ENCODE measurements at regions not wholly inside any gene's neighbourhood (a gene's known extent, or its start where the extent isn't known, plus 50 kb on each side); places are given as distances from the start of the nearest gene placed in this dataset.
A peak's percentile ranks its signal among the peaks of the same experiment; 100 is the strongest.

GRCh38 chr15:62828364-62828763 is 214.2 kb upstream of the TPM1 start:
- no peak for DNase-seq (ENCODE audit: low read depth in 2 of 2)

DNA sequence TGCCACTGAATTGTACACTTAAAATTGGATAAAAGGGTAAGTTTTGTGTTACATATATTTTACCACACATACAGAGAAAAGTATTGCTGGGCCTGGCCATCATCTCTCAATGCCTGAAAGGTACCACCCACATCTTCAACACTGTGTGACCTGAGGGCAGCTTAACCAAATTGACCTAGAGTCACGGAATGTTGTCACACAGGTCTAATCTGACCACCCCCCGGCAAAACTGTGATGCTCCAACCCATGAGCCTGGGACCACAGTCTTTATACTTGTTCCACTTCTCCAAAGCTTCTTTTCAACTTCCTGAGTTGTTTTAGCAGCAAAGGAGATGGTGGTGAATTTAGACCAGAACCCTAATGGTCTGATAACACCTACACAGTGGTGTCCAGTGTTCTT is 210.3 kb upstream of the TPM1 start:
- no peak for DNase-seq (ENCODE audit: low read depth in 2 of 2)

- DNase-seq (ENCODE audit: low read depth in 2 of 2), result no peak
Observed at GRCh38 chr15:62833646-62834045, 208.9 kb upstream of the TPM1 start.

DNA sequence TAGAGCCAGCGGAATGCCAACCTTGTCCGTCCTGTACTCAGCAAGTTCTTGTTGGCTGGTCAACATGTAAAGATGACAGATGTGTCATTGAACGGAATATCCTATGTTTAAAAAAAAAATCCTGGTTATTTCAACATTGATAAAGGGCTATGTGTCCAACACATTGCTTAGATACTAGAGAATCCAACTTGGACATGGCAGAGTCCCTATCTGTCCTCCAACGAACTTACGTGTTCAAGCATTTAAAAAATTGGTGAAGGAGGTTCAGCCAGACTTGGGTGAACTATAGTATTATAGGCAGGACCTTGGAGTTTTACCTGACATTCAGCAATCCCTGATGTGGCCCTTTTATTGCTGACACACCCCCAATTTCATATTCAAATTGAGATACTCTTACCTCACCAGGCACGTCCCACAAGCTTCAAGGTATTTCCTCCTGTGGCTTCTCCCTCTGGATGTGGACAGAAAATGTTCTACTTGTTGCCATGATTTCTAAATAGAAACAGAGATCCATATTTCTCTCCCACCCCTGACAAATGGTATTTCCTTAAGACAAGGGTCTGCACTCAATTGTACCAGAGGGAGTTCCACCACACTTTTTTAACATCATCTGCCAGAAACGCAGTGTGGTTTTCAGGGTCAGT is 207.7 kb upstream of the TPM1 start:
- DNase-seq (ENCODE audit: low read depth in 2 of 2), result no peak

DNA sequence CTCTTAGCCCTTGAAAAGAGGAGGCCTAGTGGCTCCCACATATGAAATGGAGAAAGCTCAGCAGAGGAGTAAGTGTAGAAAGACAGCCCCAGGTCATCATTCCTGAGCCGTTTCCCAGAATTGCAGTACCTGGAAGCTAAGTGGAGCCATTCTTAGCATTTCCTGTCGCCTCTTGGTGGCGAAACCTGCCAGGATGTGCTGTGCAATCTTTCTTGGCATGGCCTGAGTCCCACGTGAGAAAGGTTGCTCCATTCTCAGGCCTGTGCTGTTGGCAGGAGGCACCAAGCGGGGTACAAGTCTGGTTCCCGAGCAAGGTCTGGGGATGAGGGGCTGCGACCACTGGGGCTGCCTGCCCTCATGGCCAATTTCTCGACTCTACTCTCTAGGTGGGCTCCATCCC is 207.2 kb upstream of the TPM1 start:
- no peak for DNase-seq (ENCODE audit: low read depth in 2 of 2)

DNA sequence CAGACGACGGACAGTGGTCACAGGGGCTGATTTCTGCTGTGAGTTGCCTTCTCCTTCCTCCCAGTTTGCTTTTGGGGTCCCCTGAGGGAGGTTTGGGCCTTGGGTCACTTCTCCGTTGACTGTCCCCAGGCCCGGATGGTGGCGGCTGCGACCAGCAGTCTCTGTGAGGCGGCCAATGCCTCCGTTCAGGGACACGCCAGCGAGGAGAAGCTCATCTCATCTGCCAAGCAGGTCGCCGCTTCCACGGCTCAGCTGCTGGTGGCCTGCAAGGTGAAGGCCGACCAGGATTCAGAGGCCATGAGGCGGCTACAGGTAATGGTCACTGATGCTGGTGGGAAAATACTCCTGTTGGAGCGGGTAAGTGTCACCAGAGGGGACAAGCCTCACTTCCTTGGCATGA is 206.8 kb upstream of the TPM1 start:
- DNase-seq (ENCODE audit: low read depth in 2 of 2), result no peak

GRCh38 chr15:62840526-62841268 is 201.8 kb upstream of the TPM1 start:
- no peak for DNase-seq (ENCODE audit: low read depth in 2 of 2)

GRCh38 chr15:62841269-62841628 is 201.3 kb upstream of the TPM1 start:
- DNase-seq (ENCODE audit: low read depth in 2 of 2), result no peak

- DNase-seq (ENCODE audit: low read depth in 2 of 2), result no peak
Observed at GRCh38 chr15:62841891-62842559, 200.5 kb upstream of the TPM1 start.

DNA sequence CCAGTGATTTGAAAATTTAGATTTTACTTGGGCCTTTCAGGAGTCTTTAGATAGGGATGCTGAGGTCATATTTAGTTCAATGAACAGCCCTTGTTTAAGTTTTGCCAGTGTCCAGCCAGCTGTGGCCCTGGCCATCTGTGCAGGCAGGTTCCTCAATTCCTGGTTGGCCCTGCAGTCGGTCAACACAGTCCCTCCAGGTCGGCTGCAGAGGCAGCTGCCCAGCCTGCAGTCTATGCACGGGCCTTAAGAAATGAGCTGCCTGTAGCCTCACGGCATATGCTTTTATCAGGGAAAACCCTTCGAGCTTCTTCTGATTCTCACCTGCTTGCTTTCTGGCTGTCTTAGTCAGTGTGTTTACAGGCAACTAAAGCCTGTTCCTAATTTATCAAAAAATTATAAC is 199.2 kb upstream of the TPM1 start:
- no peak for DNase-seq (ENCODE audit: low read depth in 2 of 2)

DNA sequence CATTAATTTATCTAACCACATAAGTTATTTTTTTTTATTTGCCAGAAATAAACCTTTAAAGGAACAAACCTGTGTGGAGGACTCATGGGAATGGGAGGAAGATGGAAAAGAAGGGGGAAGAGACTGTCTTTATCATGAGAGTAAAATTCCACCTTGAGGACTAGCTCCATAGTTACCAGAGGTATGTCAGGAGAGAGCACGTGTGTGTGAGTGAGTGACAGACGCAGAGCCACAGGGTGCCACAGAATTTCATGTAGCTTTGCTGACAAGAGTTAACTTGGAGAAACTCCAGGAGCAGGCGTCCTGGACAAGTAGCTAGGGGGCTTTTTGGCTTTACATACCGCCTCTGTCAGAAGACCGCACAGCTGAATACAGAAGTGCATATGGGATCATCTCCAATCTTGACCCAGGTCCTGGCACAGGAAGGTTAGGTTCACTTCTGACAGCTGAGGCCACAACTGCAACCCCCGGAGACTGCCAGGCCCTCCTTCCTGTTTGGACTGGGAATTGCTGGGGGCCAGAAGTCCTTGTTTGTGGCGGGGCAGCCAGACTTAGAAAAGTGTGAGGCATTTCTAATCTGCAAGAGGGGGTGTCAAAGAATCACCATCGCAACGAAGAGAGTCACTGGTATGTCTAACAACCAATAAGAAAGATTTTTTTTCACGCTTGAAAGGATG is 197.8 kb upstream of the TPM1 start:
- no peak for DNase-seq (ENCODE audit: low read depth in 2 of 2)

- DNase-seq (ENCODE audit: low read depth in 2 of 2), result no peak
Observed at GRCh38 chr15:62845241-62846126, 197.1 kb upstream of the TPM1 start.

DNA sequence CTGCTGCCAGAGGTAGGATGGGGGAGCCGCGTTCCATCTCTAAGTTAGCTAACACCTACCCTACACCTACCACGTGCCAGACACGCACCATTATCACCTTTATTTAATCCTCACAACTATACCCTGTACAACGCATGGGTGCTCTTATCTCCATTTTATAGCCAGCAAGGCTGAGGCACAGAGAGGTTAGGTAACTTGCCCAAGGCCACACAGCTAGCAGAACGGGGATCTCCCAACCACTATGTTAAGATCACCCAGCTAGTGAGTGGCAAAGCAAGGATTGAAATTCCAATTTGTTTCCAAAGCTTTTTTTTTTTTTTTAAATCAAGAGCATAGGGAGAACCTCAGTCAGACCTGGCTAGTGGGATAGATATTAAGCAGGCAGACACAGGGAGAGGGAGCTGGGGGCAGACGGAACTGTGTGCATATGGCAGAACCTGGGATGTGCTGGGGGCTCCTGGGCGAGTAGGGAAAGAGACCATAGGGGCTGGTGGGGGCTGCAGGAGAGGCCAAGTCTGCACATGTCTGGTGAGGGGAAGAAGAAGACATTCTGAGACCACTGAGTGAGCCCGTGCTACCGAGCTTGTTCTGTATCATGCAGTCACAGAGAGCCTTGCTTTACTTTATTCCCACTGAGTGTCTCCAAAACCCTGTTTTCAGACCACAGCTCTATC is 196.3 kb upstream of the TPM1 start:
- no peak for DNase-seq (ENCODE audit: low read depth in 2 of 2)

DNA sequence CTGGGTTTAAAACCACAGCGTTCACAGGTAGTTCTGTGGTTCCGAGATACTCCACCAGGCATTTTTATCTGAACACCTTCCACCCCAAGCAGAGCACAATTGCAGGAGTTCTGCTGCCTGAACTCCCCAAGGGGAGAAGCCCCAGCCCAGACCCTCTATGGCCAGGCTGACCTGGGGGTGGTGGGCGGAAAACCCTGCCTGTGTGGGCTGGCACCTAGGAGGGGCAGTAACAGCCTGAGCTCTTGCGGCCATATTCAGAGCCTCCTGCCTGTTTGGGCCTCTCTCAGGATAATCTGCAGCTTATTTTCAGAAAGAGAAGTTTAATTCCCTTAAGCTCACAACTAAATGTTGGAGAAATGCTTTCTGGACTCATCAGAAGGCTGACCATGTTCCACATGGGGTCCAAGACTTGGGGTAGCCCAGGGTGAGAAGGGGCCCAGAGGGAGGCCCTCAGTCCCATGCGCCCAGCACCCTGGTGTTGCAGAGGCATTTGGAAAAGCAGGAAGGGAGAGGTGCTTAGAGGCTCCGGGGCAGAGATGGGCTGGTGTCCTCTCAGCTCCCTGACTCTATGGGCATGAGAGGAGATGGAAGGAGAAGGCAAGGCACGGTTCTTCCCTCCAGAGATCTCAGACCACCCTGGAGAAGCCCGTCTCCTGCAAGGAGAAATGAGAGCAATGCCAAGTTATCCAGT is 195.6 kb upstream of the TPM1 start:
- no peak for DNase-seq (ENCODE audit: low read depth in 2 of 2)

- DNase-seq (ENCODE audit: low read depth in 2 of 2), result peak; percentile 10 to 25
Observed at GRCh38 chr15:62847900-62848489, 194.6 kb upstream of the TPM1 start.

DNA sequence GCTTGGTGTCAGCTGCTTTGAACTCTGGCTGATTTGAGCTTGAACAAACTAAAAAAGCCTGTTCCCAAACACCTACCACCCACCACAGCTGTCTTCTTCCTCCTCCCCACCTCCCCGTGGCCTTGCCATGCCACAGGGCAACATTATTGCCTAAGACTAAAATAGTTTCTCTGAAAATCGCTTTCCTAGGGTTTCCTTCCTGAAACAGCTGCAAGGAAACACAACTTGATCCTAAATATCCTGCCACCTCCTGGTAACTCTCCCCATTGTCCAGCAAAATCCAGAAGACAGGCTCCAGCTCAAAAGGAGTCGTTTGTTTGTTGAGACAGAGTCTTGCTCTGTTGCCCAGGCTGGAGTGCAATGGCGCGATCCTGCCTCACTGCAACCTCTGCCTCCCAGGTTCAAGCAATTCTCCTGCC is 193.9 kb upstream of the TPM1 start:
- DNase-seq (ENCODE audit: low read depth in 2 of 2), result no peak

DNA sequence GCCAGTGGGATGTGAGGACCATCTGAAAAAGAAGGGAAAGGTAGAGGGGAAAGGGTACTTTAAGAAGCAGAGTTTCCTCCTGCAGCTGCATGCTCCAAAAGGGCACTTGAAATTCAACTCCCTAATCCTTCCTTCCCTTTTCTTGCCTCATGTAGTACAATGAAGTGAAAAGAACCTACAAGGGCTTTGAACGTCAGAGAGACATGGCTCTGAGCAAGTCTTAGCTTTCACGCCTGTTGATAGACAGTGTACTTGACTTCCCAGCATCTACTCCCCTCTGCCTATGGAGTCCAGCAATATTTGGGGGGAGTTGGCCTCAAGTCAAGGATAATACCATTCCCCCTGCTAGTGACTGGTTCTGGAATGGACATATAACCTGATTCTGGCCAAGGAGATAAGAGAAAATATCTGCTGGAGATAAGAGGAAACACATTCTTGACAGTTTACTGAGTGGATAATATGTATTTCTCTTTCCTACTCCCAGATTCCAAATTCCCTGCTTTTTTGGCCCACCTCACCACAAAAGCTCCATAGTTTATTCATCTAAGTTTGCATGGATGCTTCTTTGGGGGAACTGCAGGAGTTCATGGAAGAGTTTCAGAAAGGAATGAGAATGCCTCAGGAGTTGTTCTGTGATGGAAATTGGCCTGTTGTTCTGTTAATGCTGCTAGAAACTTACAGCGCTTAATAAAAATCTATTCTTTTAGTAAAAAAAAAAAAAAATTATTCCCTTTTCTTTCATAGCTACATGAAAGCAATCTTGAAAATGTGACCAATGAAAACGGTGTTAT is 193.0 kb upstream of the TPM1 start:
- no peak for DNase-seq (ENCODE audit: low read depth in 2 of 2)

DNA sequence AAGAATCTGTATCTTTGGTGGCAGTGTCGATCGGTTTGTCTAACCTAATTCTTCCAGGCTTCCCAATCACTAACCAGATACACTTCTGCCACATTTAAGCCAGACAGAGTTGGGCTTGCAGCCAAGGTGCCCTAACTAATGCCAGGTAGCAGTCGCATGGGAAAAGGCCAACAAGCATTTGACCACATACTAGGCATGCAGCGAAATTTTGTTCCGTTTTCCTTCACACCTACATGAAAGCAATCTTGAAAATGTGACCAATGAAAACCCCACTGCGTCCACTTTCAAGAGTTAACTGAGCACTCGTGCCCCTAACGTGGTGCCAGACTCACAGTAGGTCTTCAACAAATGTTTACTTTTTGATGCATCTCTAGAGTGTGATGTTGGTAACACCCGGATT is 192.2 kb upstream of the TPM1 start:
- DNase-seq (ENCODE audit: low read depth in 2 of 2), result no peak

GRCh38 chr15:62850791-62851291 is 191.7 kb upstream of the TPM1 start:
- DNase-seq (ENCODE audit: low read depth in 2 of 2), result no peak
